Skeletal muscle tissue (tissue), 3 donors: ENCODE measurements at regions not wholly inside any gene's neighbourhood (a gene's known extent, or its start where the extent isn't known, plus 50 kb on each side); places are given as distances from the start of the nearest gene placed in this dataset.
"Not testable (repeated sequence)": the region's sequence is repeated elsewhere in the genome, so short reads cannot be mapped to it uniquely, and the experiment has no call there.

Source experiments
- H3K27ac ChIP-seq: one replicate; pipeline ENCODE4 v1.7.0; 2013; ENCODE audit warnings: mild to moderate bottlenecking, low read depth, low read length, inconsistent platforms
- H3K27me3 ChIP-seq, 3 donors: one replicate each; pipeline ENCODE4 v1.7.0; 2013; ENCODE audit warnings: low read length in 3 of 3; ENCODE audit not compliant: control insufficient read depth in 3 of 3, insufficient read depth in 3 of 3
- H3K36me3 ChIP-seq, 3 donors: one replicate each; pipeline ENCODE4 v1.7.0; 2013; ENCODE audit warnings: low read length in 3 of 3; ENCODE audit not compliant: control insufficient read depth in 3 of 3, insufficient read depth in 3 of 3
- H3K4me1 ChIP-seq, 3 donors: one replicate each; pipeline ENCODE4 v1.7.0; 2013; ENCODE audit warnings: low read length in 3 of 3, mild to moderate bottlenecking in 3 of 3; ENCODE audit not compliant: control insufficient read depth in 3 of 3, insufficient read depth in 3 of 3
- H3K4me3 ChIP-seq, 3 donors: one replicate each; pipeline ENCODE4 v1.7.0; 2013; ENCODE audit warnings: low read length in 3 of 3
- H3K9ac ChIP-seq, 3 donors: one replicate each; pipeline ENCODE4 v1.7.0; 2013; ENCODE audit warnings: low read length in 3 of 3, mild to moderate bottlenecking in 3 of 3, moderate library complexity in 2 of 3, low read depth in 1 of 3
- H3K9me3 ChIP-seq, 3 donors: one replicate each; pipeline ENCODE4 v1.7.0; 2013; ENCODE audit warnings: low read length in 3 of 3; ENCODE audit not compliant: control insufficient read depth in 3 of 3
- donor health status: Osteomylitis.

DNA sequence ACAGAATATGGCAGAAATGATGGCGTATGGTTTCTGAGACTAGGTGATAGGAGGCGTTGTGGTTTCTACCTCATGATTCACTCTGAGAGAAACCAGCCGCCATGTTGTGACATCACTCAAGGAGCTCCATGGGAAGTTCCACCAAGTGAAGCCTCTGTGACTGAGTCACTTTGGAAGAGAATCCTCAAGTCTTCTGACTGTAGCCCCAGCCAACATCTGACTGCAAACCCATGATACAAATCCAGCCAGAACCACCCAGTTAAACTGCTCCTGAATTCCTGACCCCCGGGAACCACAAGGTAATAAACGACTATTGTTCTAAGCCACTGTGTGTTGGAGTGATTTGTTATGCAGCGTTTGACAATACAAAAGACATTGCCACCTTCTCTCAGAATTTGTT, 91.1 kb upstream of the CARD11 start:
- H3K9ac ChIP-seq = no peak overlapping the region
- H3K4me3 ChIP-seq = no peak overlapping the region
- H3K9me3 ChIP-seq = no peaks in the 10 kb centered on the region
- no peak overlapping the region for H3K27ac ChIP-seq
- H3K36me3 ChIP-seq = no peaks in the 10 kb centered on the region
- no peaks in the 10 kb centered on the region for H3K4me1 ChIP-seq
- no peaks in the 10 kb centered on the region for H3K27me3 ChIP-seq

DNA sequence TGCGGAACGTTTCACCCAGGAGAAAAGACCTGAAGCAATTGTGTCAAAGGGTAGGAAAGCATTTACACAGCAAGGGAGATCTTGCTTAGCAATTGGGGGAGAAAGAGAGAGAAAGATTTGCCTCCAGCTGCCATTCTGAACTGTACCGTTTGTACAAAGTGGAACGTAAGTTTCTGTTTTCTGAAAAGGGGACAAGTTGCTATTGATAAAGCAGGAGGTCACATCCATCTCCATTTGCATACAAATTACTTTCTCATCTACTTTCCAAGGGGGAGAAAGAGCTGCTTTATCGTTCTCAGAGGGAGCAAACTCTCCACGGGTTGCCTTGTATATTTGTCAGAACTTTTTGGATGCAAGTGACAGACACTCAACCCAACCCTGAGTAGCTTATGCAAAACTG, 92.0 kb upstream of the CARD11 start:
- no peaks in the 10 kb centered on the region for H3K4me1 ChIP-seq
- no peaks in the 10 kb centered on the region for H3K9me3 ChIP-seq
- H3K36me3 ChIP-seq = no peaks in the 10 kb centered on the region
- no peak overlapping the region for H3K4me3 ChIP-seq
- H3K9ac ChIP-seq = no peak overlapping the region
- H3K27me3 ChIP-seq = no peaks in the 10 kb centered on the region
- H3K27ac ChIP-seq = no peak overlapping the region

DNA sequence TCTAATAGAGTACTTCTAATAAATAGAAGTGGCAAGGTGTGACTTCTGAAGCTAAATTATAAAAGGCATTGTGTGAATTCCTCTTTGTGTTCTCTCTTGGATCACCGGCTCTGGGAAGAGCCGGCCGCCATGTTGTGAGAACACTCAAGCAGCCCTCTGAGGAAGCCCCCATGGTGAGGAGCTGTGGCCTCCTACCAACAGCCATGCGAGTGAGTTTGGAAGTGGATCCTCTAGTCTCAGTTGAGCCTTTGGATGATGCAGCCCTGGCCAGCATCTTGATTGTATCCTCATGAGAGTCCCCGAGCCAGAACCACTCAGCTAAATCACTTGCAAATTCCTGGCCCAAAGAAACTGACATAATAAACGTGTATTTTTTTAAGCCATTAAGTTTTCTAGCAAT, 94.5 kb upstream of the CARD11 start:
- Histone ChIP-seq H3K36me3 (no peaks in the 10 kb centered on the region), H3K9me3 (no peaks in the 10 kb centered on the region), H3K4me3 (no peak overlapping the region), H3K9ac (no peak overlapping the region), H3K27me3 (peaks cover 0 to 3% (median 0%) of the 10 kb centered on the region in 3 donors), H3K27ac (no peak overlapping the region), H3K4me1 (no peaks in the 10 kb centered on the region)

DNA sequence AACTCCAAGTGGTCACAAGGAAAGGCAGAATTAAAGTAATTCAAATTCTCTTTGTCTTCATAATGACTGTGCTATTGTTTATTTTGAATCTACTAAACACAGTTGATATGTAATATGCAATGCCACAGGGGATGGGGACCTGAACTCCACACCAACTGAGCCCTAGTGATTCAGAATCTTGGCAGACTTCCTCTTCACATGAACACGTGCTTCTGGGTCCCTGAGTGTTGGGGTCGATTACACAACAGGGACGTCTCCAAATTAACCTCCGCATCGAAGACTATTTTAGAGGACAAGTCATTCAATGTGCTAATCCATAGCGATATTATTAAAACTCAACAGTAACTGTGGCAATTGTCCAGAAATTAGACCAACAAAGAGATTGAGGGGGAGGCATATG, 95.3 kb upstream of the CARD11 start:
- H3K4me3 ChIP-seq = no peak overlapping the region
- H3K9me3 ChIP-seq = no peaks in the 10 kb centered on the region
- H3K27ac ChIP-seq = no peak overlapping the region
- H3K36me3 ChIP-seq = no peaks in the 10 kb centered on the region
- peaks cover 0 to 3% (median 0%) of the 10 kb centered on the region in 3 donors for H3K27me3 ChIP-seq
- H3K9ac ChIP-seq = no peak overlapping the region
- H3K4me1 ChIP-seq = no peaks in the 10 kb centered on the region

DNA sequence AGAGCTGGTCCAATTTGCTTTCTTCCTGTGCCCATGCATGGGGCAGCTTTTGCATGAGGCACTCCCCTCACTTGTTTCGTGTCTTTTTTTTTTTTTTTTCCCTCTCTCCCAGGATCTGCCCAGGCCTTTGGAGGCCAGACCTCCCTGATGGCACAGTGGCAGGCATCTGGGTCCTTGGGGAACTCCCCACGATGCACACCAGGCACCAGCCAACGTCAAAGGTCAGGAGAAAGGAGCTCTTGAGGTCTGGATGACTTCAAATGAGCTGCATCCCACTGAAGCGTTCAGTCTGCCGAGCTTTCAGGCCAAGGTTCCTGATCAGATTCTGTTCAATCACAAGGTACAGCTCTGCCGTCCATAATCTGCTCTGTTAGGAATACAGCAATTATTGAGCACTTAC, 97.2 kb upstream of the CARD11 start:
- Histone ChIP-seq H3K27ac (no peak overlapping the region), H3K4me3 (no peak overlapping the region), H3K9ac (no peak overlapping the region), H3K9me3 (no peaks in the 10 kb centered on the region), H3K36me3 (no peaks in the 10 kb centered on the region), H3K27me3 (peaks cover 0 to 3% (median 0%) of the 10 kb centered on the region in 3 donors), H3K4me1 (no peaks in the 10 kb centered on the region)

DNA sequence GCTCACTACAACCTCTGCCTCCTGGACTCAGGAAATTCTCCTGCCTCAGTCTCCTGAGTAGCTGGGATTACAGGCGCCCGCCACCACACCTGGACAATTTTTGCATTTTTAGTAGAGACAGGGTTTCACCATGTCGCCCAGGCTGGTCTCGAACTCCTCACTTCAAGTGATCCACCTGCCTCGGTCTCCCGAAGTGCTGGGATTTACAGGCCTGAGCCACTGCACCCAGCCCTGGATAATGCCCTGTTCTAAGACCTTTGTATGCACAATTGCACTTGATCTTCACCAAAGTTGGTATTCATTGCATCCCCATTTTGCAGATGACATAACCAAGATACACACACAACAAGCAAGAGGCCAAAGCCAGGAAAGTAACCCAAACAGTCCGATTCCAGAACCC, 97.7 kb upstream of the CARD11 start:
- H3K4me3 ChIP-seq = no peak overlapping the region
- H3K36me3 ChIP-seq = no peaks in the 10 kb centered on the region
- H3K9me3 ChIP-seq = no peaks in the 10 kb centered on the region
- H3K27ac ChIP-seq = no peak overlapping the region
- no peak overlapping the region for H3K9ac ChIP-seq
- H3K27me3 ChIP-seq = peaks cover 0 to 3% (median 0%) of the 10 kb centered on the region in 3 donors
- H3K4me1 ChIP-seq = no peaks in the 10 kb centered on the region

DNA sequence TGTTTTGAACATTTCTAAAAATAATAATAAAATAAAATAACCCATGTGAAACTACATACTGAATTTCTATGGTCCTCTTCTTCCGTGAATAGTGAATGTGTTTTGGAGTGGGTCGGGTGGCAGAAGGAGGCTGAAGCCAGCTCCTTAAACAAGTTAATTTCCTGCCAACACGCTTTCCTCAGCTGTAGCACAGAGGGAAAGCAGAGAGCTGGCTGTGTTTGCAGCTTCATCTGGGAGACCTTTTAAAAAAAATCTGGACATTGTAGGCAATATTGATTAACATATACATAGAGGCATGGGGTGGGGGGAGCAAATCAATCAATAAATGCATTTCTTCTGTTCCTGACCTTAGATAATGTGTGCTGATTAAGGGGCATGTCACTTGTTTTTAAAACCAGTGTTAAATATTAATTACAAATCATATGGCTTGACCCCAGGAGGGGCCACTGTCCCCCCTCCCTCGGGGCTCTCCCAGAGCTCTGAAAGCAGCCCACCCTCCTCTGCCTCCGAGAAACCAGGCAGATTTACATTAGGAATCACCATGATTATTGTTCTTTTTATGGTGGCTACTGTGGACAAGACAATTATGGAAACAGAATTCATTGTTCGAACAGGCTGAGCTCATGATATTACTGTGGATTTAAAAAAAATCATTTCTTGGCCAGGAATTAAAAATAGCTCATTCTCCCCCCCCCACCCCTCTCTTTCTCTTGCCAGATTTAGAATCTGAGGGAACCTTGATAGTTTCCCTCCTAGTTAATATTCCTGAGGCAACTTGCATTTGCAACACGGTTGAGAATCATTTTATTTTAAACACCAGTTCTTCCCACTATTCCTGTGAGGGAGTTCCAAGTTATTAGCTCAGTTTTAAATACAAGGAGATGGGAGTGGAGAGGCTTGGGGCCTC, 100.5 kb upstream of the CARD11 start:
- Histone ChIP-seq H3K27ac (no peak overlapping the region), H3K4me1 (no peaks in the 10 kb centered on the region), H3K27me3 (peaks cover 0 to 6% (median 0%) of the 10 kb centered on the region in 3 donors), H3K9me3 (no peaks in the 10 kb centered on the region), H3K9ac (no peak overlapping the region), H3K36me3 (no peaks in the 10 kb centered on the region), H3K4me3 (no peak overlapping the region)

DNA sequence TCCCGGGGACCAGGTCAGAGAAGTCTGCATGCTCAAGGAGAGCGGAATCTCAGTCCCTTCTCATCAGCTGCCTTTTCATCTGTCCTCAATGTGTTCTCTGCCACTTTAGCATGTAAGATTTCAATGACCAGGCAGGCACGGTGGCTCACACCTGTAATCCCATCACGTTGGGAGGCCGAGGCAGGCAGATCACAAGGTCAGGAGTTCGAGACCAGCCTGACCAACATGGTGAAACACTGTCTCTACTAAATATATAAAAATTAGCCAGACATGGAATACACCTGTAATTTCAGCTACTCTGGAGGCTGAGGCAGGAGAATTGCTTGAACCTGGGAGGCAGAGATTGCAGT, 101.1 kb upstream of the CARD11 start:
- H3K9ac ChIP-seq, H3K4me1 ChIP-seq, H3K9me3 ChIP-seq, H3K27ac ChIP-seq, H3K4me3 ChIP-seq, H3K36me3 ChIP-seq: not testable (repeated sequence)
- peaks cover 0 to 12% (median 0%) of the 10 kb centered on the region in 3 donors for H3K27me3 ChIP-seq

DNA sequence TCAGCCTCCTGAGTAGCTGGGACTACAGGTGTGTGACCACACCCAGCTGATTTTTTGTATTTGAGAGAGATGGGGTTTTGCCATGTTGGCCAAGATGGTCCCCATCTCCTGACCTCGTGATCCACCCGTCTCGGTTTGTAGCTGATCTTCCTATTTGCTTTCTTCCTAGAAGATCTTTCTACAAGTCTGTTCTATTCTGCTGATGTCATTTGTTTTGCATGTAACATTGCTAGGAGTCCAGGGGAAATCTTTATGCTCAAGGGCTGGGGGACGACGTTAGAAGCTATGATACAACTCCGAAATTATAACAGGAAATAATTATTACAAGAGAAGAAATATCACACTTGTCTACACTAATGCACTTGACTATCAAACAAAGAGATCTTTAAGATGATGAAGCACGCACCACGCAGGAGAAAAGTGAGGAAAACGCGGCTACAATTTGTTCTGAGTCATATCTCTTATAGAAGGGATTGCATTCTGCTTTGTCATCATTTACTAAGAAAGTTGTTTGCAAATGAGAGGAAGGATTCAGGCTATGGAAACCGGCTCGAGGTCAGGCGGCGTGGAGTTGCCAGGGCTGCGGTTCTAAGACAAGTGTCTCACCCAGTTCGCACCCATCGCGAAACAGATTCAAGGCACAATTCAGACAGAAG, 103.0 kb upstream of the CARD11 start:
- H3K27me3 ChIP-seq = peaks cover 0 to 10% (median 0%) of the 10 kb centered on the region in 3 donors
- no peaks in the 10 kb centered on the region for H3K36me3 ChIP-seq
- H3K4me1 ChIP-seq = no peaks in the 10 kb centered on the region
- no peak overlapping the region for H3K9ac ChIP-seq
- H3K27ac ChIP-seq = no peak overlapping the region
- no peak overlapping the region for H3K4me3 ChIP-seq
- no peaks in the 10 kb centered on the region for H3K9me3 ChIP-seq

DNA sequence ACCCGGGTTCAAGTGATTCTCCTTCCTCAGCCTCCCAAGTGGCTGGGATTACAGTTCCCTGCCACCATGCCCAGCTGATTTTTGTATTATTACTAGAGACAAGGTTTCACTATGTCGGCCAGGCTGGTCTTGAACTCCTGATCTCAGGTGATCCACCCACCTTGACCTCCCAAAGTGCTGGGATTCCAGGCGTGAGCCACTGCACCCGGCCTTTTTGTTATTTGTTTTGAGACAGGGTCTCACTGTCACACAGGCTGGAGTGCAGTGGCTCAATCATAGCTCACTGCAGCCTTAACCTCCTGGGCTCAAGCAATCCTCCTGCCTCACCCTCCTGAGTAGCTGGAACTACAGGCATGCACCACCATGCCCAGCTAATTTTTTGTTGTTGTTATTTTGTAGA, 104.8 kb upstream of the CARD11 start:
- H3K27ac ChIP-seq, H3K4me3 ChIP-seq, H3K36me3 ChIP-seq, H3K9me3 ChIP-seq, H3K4me1 ChIP-seq, H3K9ac ChIP-seq: not testable (repeated sequence)
- peaks cover 0 to 13% (median 0%) of the 10 kb centered on the region in 3 donors for H3K27me3 ChIP-seq
